ENCODE measurements at regions not wholly inside any gene's neighbourhood (a gene's known extent, or its start where the extent isn't known, plus 50 kb on each side); places are given as distances from the start of the nearest gene placed in this dataset.

GRCh38 chr9:99335280-99335679, 113.2 kb downstream of the SEC61B start:
- no peak for TF ChIP-seq CTCF (conservative IDR thresholded peaks at IDR 0.05; ENCODE audit: low read depth, low read length)
- TF ChIP-seq EZH2 (IDR thresholded peaks at IDR 0.05; ENCODE audit: low read length, unreplicated experiment) = no peak
- no peak for TF ChIP-seq EZH2phosphoT487 (IDR thresholded peaks at IDR 0.05; ENCODE audit: borderline replicate concordance, low read length)

Data from PC-3 (cell line).